ENCODE measurements at regions not wholly inside any gene's neighbourhood (a gene's known extent, or its start where the extent isn't known, plus 50 kb on each side); places are given as distances from the start of the nearest gene placed in this dataset.

DNA sequence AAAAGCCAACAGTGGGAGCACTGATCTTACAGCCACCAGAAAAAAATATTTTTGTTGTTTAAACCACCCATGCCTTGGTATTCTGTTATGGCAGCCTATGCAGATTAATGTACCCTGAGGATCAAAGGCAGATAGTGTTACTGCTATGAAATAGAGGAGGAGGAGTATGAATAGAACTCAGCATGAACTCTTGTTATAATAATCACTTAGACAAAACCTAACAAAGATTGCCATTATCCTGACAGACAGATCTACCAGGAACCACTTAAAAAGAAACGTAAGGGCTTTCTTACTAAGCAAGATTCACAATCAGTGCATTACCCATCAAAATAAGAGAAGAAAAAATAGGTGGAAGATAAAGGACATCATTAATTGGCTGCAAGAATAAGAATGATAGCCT, 558.3 kb downstream of the GALC start:
- Mint-ChIP-seq H3K27ac (ENCODE audit: unreplicated experiment) (no peak overlapping the region), H3K4me3 (ENCODE audit: unreplicated experiment) (no peak overlapping the region), H3K4me1 (ENCODE audit: unreplicated experiment) (no peaks in the 10 kb centered on the region), H3K9me3 (ENCODE audit: unreplicated experiment) (peaks cover 8% of the 10 kb centered on the region), H3K27me3 (ENCODE audit: unreplicated experiment) (no peaks in the 10 kb centered on the region), H3K36me3 (ENCODE audit: unreplicated experiment) (no peaks in the 10 kb centered on the region)
- TF ChIP-seq, protein P1, sequence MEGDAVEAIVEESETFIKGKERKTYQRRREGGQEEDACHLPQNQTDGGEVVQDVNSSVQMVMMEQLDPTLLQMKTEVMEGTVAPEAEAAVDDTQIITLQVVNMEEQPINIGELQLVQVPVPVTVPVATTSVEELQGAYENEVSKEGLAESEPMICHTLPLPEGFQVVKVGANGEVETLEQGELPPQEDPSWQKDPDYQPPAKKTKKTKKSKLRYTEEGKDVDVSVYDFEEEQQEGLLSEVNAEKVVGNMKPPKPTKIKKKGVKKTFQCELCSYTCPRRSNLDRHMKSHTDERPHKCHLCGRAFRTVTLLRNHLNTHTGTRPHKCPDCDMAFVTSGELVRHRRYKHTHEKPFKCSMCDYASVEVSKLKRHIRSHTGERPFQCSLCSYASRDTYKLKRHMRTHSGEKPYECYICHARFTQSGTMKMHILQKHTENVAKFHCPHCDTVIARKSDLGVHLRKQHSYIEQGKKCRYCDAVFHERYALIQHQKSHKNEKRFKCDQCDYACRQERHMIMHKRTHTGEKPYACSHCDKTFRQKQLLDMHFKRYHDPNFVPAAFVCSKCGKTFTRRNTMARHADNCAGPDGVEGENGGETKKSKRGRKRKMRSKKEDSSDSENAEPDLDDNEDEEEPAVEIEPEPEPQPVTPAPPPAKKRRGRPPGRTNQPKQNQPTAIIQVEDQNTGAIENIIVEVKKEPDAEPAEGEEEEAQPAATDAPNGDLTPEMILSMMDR (IDR thresholded peaks at IDR 0.05), result no peak
- DNase-seq (ENCODE audit: extremely low spot score, unreplicated experiment), result no peak

DNA sequence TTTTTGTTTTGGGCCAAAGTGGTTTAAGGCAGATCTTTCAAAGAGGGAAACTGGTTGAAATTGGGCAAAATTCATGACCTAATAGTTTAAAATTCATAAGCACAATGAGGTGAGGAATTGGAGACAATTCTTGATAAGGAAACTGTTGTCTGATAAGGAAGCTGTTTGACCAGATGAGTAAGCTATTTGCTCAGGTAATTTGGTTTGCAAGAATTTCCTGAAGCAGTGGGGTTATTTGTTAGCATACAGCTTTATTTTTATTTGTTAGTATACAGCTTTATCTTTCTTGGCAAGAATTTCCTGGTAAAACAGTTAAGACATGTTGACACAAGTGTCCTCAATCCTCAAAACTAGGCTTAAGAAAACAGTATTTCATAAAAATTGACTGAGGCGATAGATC, 559.0 kb downstream of the GALC start:
- Mint-ChIP-seq H3K27me3 (ENCODE audit: unreplicated experiment) (no peaks in the 10 kb centered on the region), H3K9me3 (ENCODE audit: unreplicated experiment) (peaks cover 8% of the 10 kb centered on the region), H3K4me3 (ENCODE audit: unreplicated experiment) (no peak overlapping the region), H3K4me1 (ENCODE audit: unreplicated experiment) (no peaks in the 10 kb centered on the region), H3K27ac (ENCODE audit: unreplicated experiment) (no peak overlapping the region), H3K36me3 (ENCODE audit: unreplicated experiment) (no peaks in the 10 kb centered on the region)
- TF ChIP-seq, protein P1 (IDR thresholded peaks at IDR 0.05), result no peak
- no peak for DNase-seq (ENCODE audit: extremely low spot score, unreplicated experiment)

DNA sequence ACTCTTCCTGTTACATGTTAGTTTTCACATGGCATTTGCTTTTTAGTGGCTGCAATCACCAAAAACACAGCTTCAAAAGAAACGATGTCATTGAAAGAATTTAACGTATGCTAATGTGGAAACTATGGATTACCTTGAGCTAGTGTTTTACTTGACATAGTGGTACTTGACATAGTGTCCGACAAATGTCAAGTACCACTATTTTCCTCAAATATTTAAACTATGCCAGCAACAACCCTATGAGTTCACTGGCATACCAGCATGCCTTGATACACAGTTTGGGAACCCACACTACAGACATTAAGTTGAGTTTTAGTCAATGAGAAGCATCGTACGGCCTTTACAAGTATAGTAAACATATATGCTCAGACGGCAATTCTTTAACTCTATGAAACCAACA, 560.3 kb downstream of the GALC start:
- TF ChIP-seq, protein P1 (IDR thresholded peaks at IDR 0.05), result no peak
- H3K4me1 Mint-ChIP-seq (ENCODE audit: unreplicated experiment), result no peaks in the 10 kb centered on the region
- no peak for DNase-seq (ENCODE audit: extremely low spot score, unreplicated experiment)
- H3K27me3 Mint-ChIP-seq (ENCODE audit: unreplicated experiment), result no peaks in the 10 kb centered on the region
- no peak overlapping the region for H3K4me3 Mint-ChIP-seq (ENCODE audit: unreplicated experiment)
- H3K36me3 Mint-ChIP-seq (ENCODE audit: unreplicated experiment), result no peaks in the 10 kb centered on the region
- peaks cover 4% of the 10 kb centered on the region for H3K9me3 Mint-ChIP-seq (ENCODE audit: unreplicated experiment)
- no peak overlapping the region for H3K27ac Mint-ChIP-seq (ENCODE audit: unreplicated experiment)

DNA sequence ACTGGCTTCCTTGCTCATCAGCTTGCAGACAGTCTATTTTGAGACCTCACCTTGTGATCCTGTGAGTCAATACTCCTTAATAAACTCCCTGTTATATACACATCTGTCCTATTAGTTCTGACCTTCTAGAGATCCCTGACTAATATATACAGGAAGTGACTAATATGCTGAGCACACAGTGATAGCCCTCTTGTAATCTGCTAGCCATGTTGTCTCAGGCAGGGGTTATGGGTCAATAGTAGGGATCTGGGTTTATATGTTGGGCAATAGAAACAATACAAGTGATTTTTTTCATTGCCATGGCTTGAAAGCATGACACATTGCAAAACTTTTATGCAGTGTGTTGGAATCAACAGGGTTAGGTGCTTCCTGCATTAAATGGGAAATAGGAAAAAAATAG, 562.2 kb downstream of the GALC start:
- no peaks in the 10 kb centered on the region for H3K4me1 Mint-ChIP-seq (ENCODE audit: unreplicated experiment)
- no peak overlapping the region for H3K27ac Mint-ChIP-seq (ENCODE audit: unreplicated experiment)
- no peaks in the 10 kb centered on the region for H3K36me3 Mint-ChIP-seq (ENCODE audit: unreplicated experiment)
- DNase-seq (ENCODE audit: extremely low spot score, unreplicated experiment), result no peak
- TF ChIP-seq, protein P1 (IDR thresholded peaks at IDR 0.05), result no peak
- H3K27me3 Mint-ChIP-seq (ENCODE audit: unreplicated experiment), result no peaks in the 10 kb centered on the region
- H3K4me3 Mint-ChIP-seq (ENCODE audit: unreplicated experiment), result no peak overlapping the region
- peaks cover 8% of the 10 kb centered on the region for H3K9me3 Mint-ChIP-seq (ENCODE audit: unreplicated experiment)

DNA sequence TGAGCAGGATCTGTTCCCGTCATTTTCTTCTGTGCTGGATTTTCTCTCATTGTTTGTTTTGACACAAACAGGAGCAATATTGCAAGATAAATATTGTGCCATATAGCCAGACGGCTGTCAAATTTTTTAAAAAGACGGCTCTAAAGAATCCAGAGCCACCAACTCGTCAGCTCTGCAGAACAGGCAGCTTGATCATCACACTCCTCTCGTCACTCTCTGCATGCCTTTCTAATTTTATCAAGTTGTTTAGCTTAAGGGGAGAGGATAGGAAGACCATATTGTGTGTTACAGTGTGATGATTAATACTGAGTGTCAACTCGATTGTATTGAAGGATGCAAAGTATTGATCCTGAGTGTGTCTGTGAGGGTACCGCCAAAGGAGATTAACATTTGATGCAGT, 562.8 kb downstream of the GALC start:
- DNase-seq (ENCODE audit: extremely low spot score, unreplicated experiment), result no peak
- H3K4me1 Mint-ChIP-seq (ENCODE audit: unreplicated experiment), result no peaks in the 10 kb centered on the region
- H3K27ac Mint-ChIP-seq (ENCODE audit: unreplicated experiment), result no peak overlapping the region
- H3K27me3 Mint-ChIP-seq (ENCODE audit: unreplicated experiment), result no peaks in the 10 kb centered on the region
- TF ChIP-seq, protein P1 (IDR thresholded peaks at IDR 0.05), result no peak
- H3K36me3 Mint-ChIP-seq (ENCODE audit: unreplicated experiment), result no peaks in the 10 kb centered on the region
- H3K9me3 Mint-ChIP-seq (ENCODE audit: unreplicated experiment), result peaks cover 14% of the 10 kb centered on the region
- H3K4me3 Mint-ChIP-seq (ENCODE audit: unreplicated experiment), result no peak overlapping the region

Measured in osteocyte (in vitro differentiated cells).